NCI-H345 treated with DMSO at 0.1 percent for 48 hours (cell line): ENCODE measurements at regions not wholly inside any gene's neighbourhood (a gene's known extent, or its start where the extent isn't known, plus 50 kb on each side); places are given as distances from the start of the nearest gene placed in this dataset.

Experiments
- DNase-seq: peaks from one replicate; lab custom pipeline; 2025; ENCODE audit not compliant: unreplicated experiment; lab: John Stamatoyannopoulos, UW

- no peak for DNase-seq
Measured at GRCh38 chr7:42624471-42624870, 287.4 kb downstream of the C7orf25 start.

DNA sequence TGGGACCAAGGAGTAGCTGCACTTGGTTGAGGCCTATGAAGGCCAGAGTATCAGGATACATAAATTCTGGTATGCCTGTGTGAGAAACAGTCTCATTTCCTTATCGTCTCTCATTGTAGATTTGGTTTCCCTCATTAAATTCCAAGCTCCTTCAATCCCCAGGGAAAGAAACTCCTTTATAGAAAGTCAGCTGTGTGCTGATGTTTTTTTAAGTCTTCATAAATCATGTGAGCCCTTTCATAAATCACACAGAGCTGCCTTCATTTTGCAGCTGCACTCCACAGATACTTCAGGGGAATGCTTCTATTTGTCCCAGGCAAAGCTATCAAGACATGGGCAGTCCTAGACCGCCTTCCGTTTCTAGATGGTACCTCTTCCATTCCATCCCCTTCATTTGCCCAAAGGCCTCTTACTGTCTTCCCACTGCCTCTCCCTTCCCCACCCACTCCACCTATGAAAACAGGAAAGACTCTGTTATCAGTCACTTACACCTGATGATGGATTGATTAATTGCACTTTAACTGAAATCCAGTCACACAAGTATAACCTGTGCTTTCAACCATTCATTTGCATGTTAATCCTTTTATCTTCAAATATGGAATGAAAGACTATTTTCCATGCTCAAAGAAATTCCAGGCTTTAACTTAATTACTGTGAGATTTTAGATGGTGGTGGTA is 290.2 kb downstream of the C7orf25 start:
- DNase-seq = no peak

GRCh38 chr7:42618651-42619360 is 293.1 kb downstream of the C7orf25 start:
- no peak for DNase-seq

GRCh38 chr7:42617806-42618457 is 293.9 kb downstream of the C7orf25 start:
- no peak for DNase-seq

DNA sequence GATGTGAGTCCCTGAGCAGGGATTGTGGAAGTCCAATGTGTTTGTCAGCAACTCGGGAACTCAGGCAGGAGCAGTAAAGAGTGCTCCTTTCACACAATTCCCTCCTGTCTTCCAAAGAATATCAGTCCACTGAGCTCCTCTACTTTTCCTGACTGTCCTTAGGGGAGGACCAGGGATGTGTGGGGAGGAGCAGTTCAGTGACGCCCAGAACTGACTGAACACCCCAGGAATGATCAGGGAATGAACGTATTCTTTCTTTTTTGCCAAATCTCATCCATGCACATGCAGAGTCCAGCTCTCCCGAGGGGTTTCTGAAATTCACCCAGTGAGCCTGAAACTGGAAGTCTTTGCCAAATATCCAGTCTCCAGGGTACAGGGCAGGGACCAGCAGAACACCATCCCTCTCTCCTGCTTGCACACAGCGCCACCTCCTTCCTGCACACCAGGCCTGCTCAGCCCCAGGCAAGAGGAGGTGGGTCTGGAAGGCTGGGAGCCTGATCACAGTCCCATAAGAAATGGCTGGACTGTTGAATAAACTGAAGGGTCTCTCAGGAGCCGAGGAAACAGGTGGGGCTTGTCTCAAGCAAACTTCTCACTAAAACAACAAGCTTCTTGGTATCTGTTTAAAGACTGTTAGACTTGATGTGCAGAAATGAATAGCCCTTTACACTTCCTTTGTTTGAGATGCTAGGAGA is 294.7 kb downstream of the C7orf25 start:
- no peak for DNase-seq

- no peak for DNase-seq
Measured at GRCh38 chr7:42614636-42615035, 297.2 kb downstream of the C7orf25 start.

DNA sequence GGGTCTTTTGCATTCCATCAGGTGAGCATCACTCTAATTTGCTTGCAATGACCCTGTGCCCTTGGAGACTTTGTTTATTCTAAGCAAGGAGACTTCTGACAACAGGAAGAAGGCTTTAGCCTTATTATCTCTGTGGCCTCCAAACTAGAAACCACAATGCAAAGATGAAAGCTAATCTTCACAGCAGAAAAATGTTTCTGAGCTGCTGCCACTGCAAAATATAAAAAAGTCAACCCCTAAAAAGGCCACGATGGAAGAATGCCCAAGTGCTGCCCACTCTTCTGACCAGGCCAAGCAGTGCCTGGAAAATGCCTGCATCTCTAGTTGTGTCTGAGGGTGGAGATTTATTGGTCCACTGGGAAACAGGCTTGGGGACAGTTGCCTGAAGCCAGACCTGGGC is 299.9 kb downstream of the C7orf25 start:
- DNase-seq = no peak

- no peak for DNase-seq
Measured at GRCh38 chr7:42611289-42611928, 300.5 kb downstream of the C7orf25 start.

- DNase-seq = no peak
Measured at GRCh38 chr7:42606193-42606905, 305.5 kb downstream of the C7orf25 start.

DNA sequence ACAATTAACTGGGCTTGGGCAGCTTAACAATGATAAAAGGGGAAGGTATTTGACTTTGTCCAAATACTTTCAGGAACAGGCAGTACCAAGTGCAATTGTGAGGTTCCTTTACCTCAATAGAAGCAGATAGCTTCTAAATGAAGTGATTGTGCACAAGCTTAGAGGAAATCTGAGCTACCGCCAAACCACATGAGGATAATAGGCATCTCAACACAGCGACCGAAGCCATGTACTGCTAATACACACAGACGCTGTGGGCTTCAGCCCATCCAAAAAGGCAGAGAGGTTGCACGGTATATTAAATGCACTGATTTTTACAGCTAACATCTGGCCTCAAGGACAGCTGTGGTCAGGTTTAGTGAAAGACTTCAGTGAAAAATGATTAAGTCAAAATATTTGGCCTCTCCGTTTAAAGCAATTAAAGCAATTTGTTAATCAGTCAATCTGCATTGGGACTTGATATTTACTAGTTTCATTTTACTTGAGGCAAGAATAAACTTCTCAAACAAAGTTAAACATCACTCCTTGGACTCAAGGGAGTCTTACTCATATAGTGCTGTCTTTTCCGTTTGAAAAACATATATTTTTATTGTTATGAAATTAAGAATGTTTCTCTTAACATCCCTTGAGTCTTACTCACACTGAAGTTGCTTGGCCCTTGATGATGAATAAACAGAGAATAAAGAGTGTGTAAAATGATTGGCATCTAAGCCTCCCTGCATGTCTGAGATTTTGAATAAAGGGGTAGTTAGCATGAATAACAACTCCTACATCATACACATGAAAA is 306.3 kb downstream of the C7orf25 start:
- no peak for DNase-seq

GRCh38 chr7:42603496-42603895 is 308.4 kb downstream of the C7orf25 start:
- no peak for DNase-seq

- DNase-seq = no peak
Measured at GRCh38 chr7:42597300-42597699, 314.6 kb downstream of the C7orf25 start.

DNA sequence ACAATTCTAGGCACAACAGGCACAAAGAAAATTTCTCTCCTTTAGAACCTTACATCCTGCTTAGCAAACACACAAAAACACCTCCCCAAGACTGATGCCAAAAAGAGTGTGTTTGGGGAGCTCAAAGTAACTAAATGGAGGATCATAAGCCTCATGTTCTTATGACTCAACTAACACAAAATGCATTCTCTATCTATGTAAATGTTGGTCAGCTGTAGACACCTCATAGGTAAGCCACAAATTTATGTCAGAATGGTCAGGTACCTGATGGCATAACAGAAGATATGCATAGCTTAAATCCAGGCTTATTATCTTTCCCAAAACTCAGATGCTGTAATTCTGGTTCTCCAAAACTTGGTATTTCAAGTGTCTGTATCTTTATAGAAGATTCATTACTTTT is 315.1 kb downstream of the C7orf25 start:
- DNase-seq = no peak

- no peak for DNase-seq
Measured at GRCh38 chr7:42593860-42594259, 318.0 kb downstream of the C7orf25 start.

DNA sequence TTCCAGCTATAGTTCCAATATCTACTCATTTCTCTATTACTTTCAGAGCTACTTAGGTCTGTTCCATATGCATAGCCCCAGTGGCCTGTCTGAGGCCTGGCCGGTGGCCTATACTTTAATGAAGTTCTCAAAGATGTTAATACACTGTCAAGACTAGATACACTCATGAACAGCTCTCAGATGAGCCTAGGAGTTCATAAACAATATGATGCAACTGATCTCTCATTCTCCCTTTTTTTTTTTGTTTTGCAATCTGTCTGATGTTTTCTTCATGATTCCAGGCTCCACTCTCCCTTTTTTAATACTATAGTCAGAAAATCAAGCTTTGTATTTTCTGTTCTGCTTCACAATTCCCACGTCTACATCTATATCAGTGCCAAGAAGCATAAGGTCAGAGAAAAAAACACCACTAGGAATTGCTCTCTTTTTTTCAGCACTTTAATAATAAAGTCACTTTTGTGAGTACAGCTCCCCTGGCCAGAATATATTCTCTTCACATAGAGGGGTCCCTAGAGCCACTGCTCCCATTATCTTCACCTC is 321.0 kb downstream of the C7orf25 start:
- DNase-seq = no peak

DNA sequence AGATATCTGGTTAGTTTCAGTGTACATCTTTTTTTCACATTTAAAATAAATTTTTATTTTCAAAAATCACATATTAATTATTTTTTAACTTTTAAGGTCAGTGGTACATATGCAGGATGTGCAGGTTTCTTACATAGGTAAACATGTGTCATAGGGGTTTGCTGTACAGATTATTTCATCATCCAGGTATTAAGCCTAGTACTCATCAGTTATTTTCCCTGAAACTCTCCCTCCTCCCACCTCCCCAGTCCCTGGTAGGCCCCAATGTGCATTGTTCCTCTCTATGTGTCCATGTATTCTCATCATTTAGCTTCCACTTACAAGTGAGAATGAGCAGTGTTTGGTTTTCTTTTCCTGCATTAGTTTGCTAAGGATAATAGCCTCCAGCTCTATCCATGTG is 323.0 kb downstream of the C7orf25 start:
- no peak for DNase-seq

GRCh38 chr7:42587806-42588205 is 324.1 kb downstream of the C7orf25 start:
- no peak for DNase-seq

GRCh38 chr7:42580061-42580460 is 331.8 kb downstream of the C7orf25 start:
- DNase-seq = no peak

GRCh38 chr7:42575171-42575570 is 336.7 kb downstream of the C7orf25 start:
- DNase-seq = no peak

DNA sequence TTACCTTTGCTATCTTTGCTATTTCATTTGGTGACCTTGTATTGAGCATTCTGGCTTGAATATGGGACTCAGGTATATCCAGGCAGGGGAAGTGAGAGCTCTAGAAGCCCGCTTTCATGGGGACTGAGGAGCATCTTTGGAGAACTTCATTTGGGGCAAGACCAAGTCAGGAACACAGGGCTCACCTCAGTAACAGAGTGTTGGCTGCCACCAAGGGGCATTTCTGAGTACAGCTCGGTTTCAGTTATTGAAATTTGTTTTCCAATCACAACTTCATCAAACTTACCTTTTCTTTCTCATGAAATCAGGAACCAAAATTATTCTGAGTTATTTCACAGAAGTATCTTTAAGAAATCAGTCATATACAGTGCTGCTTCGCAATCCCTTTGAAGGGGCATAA is 337.2 kb downstream of the C7orf25 start:
- no peak for DNase-seq
